Adrenal gland (tissue), 5 donors: ENCODE measurements at regions not wholly inside any gene's neighbourhood (a gene's known extent, or its start where the extent isn't known, plus 50 kb on each side); places are given as distances from the start of the nearest gene placed in this dataset.

Experiments
- CTCF ChIP-seq, 6 experiments: fragments of 450-650 bp in 4 of 6; fragments of 200-600 bp in 2 of 6; sonication (generic) in 1 of 6; IDR thresholded peaks; 1 replicate in 5 of 6; 2 replicates in 1 of 6; pipeline versions ENCODE4 v1.5.1 to v1.8.0; 2016 to 2021; ENCODE audit warnings: antibody characterized with exemption in 6 of 6, mild to moderate bottlenecking in 2 of 6, moderate library complexity in 1 of 6
- POLR2A ChIP-seq, 2 donors: fragments of 450-650 bp; IDR thresholded peaks; one replicate each; pipeline ENCODE4 v1.6.1; 2017; ENCODE audit warnings: antibody characterized with exemption in 2 of 2, mild to moderate bottlenecking in 2 of 2, moderate library complexity in 1 of 2
- donor health status: DM: no; HTN: no; CAD: no.

DNA sequence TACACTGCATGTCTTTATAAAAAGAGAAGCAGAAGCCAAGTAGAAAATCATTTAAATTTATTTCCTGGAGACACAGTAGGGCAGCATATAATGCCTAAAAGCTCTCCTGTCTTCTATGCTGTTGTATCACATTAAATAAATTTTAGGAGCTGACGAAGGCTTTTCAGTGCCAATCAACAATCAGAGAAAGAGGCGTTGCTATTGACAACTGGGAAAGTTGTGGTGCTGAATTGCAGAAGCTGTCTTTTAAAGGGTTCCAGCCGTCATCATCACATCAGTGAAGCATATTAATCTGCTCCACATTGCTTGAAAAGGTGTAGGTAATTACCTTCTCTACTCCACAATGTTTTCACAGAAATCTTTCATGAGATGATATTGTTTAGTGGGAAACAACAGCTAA is 103.9 kb downstream of the FSCB start:
- TF ChIP-seq CTCF (IDR thresholded peaks at IDR 0.05): no peak
- no peak for TF ChIP-seq POLR2A (IDR thresholded peaks at IDR 0.05)
